ENCODE measurements at regions not wholly inside any gene's neighbourhood (a gene's known extent, or its start where the extent isn't known, plus 50 kb on each side); places are given as distances from the start of the nearest gene placed in this dataset.

GRCh38 chr1:61627365-61627764 is 97.6 kb downstream of the TM2D1 start:
- no peak overlapping the region for H3K4me3 ChIP-seq
- no peak for DNase-seq (ENCODE audit: low read depth in 1 of 2, low spot score in 2 of 2)

DNA sequence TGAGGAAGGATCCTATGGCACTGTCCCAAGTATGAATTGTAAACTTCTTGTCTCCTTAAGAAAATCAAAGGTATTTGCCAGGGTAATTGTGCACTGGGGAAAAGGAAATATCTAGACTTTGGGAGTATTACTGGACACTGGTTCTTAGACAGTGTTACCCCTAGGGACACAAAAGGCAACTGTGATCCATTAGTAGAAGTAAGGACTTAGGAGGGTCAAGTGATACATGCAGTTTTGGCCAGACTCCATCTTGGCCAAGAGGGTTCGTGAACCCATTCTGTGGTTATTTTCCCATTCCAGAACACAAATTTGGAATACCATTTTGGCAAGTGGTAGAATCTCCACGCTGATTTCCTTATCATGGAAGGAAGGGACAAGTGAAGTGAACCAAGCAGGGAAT is 98.1 kb downstream of the TM2D1 start:
- no peaks in the 10 kb centered on the region for H3K4me1 ChIP-seq (replicated peaks)
- no peaks in the 10 kb centered on the region for H3K9me3 ChIP-seq (replicated peaks)
- H3K27ac ChIP-seq: no peak overlapping the region
- no peaks in the 10 kb centered on the region for H3K36me3 ChIP-seq
- no peak for DNase-seq (ENCODE audit: low read depth in 1 of 2, low spot score in 2 of 2)
- H3K4me3 ChIP-seq: no peak overlapping the region
- H3K27me3 ChIP-seq (replicated peaks): no peaks in the 10 kb centered on the region

More at GRCh38 chr1:61627365-61627764, 97.6 kb downstream of the TM2D1 start:
- no peaks in the 10 kb centered on the region for H3K27me3 ChIP-seq (replicated peaks)
- no peak overlapping the region for H3K27ac ChIP-seq
- no peaks in the 10 kb centered on the region for H3K9me3 ChIP-seq (replicated peaks)
- H3K36me3 ChIP-seq: no peaks in the 10 kb centered on the region
- H3K4me1 ChIP-seq (replicated peaks): no peaks in the 10 kb centered on the region

DNA sequence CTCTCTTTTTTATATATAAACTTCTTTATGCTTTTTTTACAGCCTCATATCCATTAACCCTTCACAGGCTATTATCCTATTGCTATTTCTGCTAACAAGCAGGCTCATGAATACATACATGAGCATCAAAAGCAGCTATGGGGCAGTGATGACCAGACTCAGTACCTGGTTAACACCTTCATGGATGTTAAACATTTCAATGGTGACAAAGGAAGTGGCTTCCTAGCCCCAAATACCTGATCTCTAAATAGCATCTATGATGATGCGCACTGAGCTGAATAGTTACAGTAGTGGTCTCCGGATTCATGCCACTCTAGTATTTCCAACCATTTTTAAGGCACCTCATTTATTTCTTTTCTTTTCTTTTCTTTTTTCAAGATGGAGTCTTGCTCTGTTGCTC is 101.1 kb downstream of the TM2D1 start:
- H3K27ac ChIP-seq: no peak overlapping the region
- no peaks in the 10 kb centered on the region for H3K36me3 ChIP-seq
- DNase-seq (ENCODE audit: low read depth in 1 of 2, low spot score in 2 of 2): no peak
- H3K9me3 ChIP-seq (replicated peaks): no peaks in the 10 kb centered on the region
- no peaks in the 10 kb centered on the region for H3K4me1 ChIP-seq (replicated peaks)
- no peaks in the 10 kb centered on the region for H3K27me3 ChIP-seq (replicated peaks)
- no peak overlapping the region for H3K4me3 ChIP-seq

- no peaks in the 10 kb centered on the region for H3K4me1 ChIP-seq (replicated peaks)
- H3K4me3 ChIP-seq: no peak overlapping the region
- H3K36me3 ChIP-seq: no peaks in the 10 kb centered on the region
- H3K9me3 ChIP-seq (replicated peaks): no peaks in the 10 kb centered on the region
- H3K27ac ChIP-seq: no peak overlapping the region
- H3K27me3 ChIP-seq (replicated peaks): no peaks in the 10 kb centered on the region
- DNase-seq (ENCODE audit: low read depth in 1 of 2, low spot score in 2 of 2): no peak
Measured at GRCh38 chr1:61620536-61620935, 104.4 kb downstream of the TM2D1 start.

DNA sequence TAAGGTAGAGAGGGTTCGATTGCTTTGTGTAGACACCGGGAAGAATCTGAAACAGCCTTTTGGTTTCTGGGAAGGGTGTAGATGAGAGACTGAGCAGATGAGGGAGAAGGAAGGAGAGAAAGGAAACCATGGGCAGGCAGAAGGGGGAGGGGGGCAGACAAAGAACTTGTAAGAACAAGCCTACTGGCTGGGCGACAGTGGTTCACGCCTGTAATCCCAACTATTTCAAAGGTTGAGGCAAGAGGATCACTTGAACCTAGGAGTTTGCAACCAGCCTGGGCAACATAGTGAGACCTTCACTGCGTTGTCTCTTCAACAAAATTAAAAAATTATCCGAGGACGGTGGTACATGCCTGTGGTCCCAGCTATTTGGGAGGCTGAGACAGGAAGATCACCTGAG is 106.2 kb downstream of the TM2D1 start:
- H3K27me3 ChIP-seq (replicated peaks): no peaks in the 10 kb centered on the region
- H3K4me3 ChIP-seq: no peak overlapping the region
- H3K4me1 ChIP-seq (replicated peaks): no peaks in the 10 kb centered on the region
- H3K27ac ChIP-seq: no peak overlapping the region
- DNase-seq (ENCODE audit: low read depth in 1 of 2, low spot score in 2 of 2): no peak
- no peaks in the 10 kb centered on the region for H3K9me3 ChIP-seq (replicated peaks)
- no peaks in the 10 kb centered on the region for H3K36me3 ChIP-seq

DNA sequence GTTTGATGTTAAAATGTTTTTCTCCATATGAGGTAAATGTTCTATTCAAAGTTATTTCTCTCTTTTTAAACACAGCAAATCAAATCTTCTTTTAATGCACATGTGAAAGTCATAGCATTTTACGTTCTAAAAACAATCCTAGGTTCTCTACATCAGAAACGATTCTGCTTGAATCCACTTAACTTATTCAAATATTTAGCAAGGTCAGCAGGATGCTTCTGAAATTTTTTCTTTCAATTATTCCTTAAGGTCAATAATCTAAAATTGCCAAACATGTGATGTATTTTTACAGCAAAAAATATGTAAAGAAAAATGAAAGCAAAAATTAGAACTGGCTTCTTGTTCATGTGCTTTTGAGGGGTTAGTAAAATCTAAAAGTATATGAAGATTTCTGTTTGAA is 106.7 kb downstream of the TM2D1 start:
- no peaks in the 10 kb centered on the region for H3K36me3 ChIP-seq
- H3K9me3 ChIP-seq (replicated peaks): no peaks in the 10 kb centered on the region
- no peak overlapping the region for H3K4me3 ChIP-seq
- no peak for DNase-seq (ENCODE audit: low read depth in 1 of 2, low spot score in 2 of 2)
- H3K27me3 ChIP-seq (replicated peaks): no peaks in the 10 kb centered on the region
- no peaks in the 10 kb centered on the region for H3K4me1 ChIP-seq (replicated peaks)
- H3K27ac ChIP-seq: no peak overlapping the region

GRCh38 chr1:61616830-61617229 is 108.1 kb downstream of the TM2D1 start:
- Histone ChIP-seq H3K9me3 (replicated peaks) (no peaks in the 10 kb centered on the region), H3K4me1 (replicated peaks) (no peaks in the 10 kb centered on the region), H3K27me3 (replicated peaks) (no peaks in the 10 kb centered on the region), H3K4me3 (no peak overlapping the region), H3K27ac (no peak overlapping the region), H3K36me3 (no peaks in the 10 kb centered on the region)
- no peak for DNase-seq (ENCODE audit: low read depth in 1 of 2, low spot score in 2 of 2)

DNA sequence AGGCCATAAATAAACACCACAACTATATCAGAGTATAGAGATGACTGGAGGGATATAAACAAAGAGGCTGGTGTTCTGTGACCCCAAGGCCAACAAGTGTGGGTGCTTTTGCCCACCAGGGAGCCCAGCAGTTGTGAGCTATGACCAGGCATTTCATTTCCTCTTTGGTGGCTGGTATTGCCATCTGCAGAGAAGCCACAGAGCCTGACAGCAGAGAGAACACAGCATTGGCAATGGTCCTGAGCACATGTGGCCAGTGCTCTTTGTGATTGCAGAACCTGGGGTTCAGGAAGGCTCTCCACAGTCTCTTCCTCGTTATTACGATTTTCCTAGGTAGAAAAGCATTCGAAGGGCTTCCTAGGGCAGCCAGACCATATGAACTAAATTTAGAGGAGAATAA is 112.3 kb downstream of the TM2D1 start:
- no peak for DNase-seq (ENCODE audit: low read depth in 1 of 2, low spot score in 2 of 2)
- H3K4me3 ChIP-seq: no peak overlapping the region
- no peak overlapping the region for H3K27ac ChIP-seq
- no peaks in the 10 kb centered on the region for H3K36me3 ChIP-seq
- no peaks in the 10 kb centered on the region for H3K9me3 ChIP-seq (replicated peaks)
- no peaks in the 10 kb centered on the region for H3K27me3 ChIP-seq (replicated peaks)
- H3K4me1 ChIP-seq (replicated peaks): no peaks in the 10 kb centered on the region

DNA sequence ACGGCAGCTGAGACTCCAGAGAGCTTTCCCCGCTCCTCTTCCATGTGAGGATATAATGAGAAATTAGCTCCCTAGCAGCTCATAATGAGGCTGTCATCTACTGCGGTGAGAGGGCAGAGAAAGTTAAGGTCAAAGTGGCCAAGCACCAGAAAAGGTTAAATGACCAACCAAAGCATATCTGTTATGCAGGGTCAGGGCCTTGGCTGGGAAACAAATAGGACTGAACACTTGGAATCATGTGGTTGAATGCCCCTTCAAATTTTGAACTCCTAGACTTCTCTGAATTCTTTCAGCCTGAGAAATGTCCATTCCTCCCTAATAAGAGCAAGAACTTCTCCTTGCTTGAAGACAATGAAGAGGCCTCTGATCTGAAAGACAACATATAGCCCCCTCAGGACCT is 115.9 kb downstream of the TM2D1 start:
- Histone ChIP-seq H3K27ac (no peak overlapping the region), H3K4me3 (no peak overlapping the region), H3K36me3 (no peaks in the 10 kb centered on the region), H3K27me3 (replicated peaks) (no peaks in the 10 kb centered on the region), H3K9me3 (replicated peaks) (no peaks in the 10 kb centered on the region), H3K4me1 (replicated peaks) (no peaks in the 10 kb centered on the region; the same call in 1 of the 2 replicates)
- no peak for DNase-seq (ENCODE audit: low read depth in 1 of 2, low spot score in 2 of 2)

GRCh38 chr1:61607448-61607847 is 117.5 kb downstream of the TM2D1 start:
- Histone ChIP-seq H3K4me3 (no peak overlapping the region), H3K27me3 (replicated peaks) (no peaks in the 10 kb centered on the region), H3K4me1 (replicated peaks) (no peaks in the 10 kb centered on the region; the same call in 1 of the 2 replicates), H3K9me3 (replicated peaks) (no peaks in the 10 kb centered on the region), H3K27ac (no peak overlapping the region), H3K36me3 (no peaks in the 10 kb centered on the region)
- DNase-seq (ENCODE audit: low read depth in 1 of 2, low spot score in 2 of 2): no peak

GRCh38 chr1:61606448-61607312 is 118.3 kb downstream of the TM2D1 start:
- H3K27ac ChIP-seq: no peak overlapping the region
- H3K27me3 ChIP-seq (replicated peaks): no peaks in the 10 kb centered on the region
- no peak overlapping the region for H3K4me3 ChIP-seq
- no peaks in the 10 kb centered on the region for H3K36me3 ChIP-seq
- no peaks in the 10 kb centered on the region for H3K9me3 ChIP-seq (replicated peaks)
- no peaks in the 10 kb centered on the region; the same call in 1 of the 2 replicates for H3K4me1 ChIP-seq (replicated peaks)
- no peak for DNase-seq (ENCODE audit: low read depth in 1 of 2, low spot score in 2 of 2)

GRCh38 chr1:61605607-61606321 is 119.2 kb downstream of the TM2D1 start:
- H3K4me3 ChIP-seq: no peak overlapping the region
- no peaks in the 10 kb centered on the region for H3K27me3 ChIP-seq (replicated peaks)
- no peaks in the 10 kb centered on the region for H3K9me3 ChIP-seq (replicated peaks)
- H3K36me3 ChIP-seq: no peaks in the 10 kb centered on the region
- H3K27ac ChIP-seq: no peak overlapping the region
- no peaks in the 10 kb centered on the region; the same call in 1 of the 2 replicates for H3K4me1 ChIP-seq (replicated peaks)
- DNase-seq (ENCODE audit: low read depth in 1 of 2, low spot score in 2 of 2): no peak

GRCh38 chr1:61604684-61605083 is 120.3 kb downstream of the TM2D1 start:
- Histone ChIP-seq H3K27ac (no peak overlapping the region), H3K4me1 (replicated peaks) (no peaks in the 10 kb centered on the region; the same call in 1 of the 2 replicates), H3K27me3 (replicated peaks) (no peaks in the 10 kb centered on the region), H3K4me3 (no peak overlapping the region), H3K36me3 (no peaks in the 10 kb centered on the region), H3K9me3 (replicated peaks) (no peaks in the 10 kb centered on the region)
- DNase-seq (ENCODE audit: low read depth in 1 of 2, low spot score in 2 of 2): no peak

GRCh38 chr1:61604261-61604660 is 120.7 kb downstream of the TM2D1 start:
- no peaks in the 10 kb centered on the region for H3K9me3 ChIP-seq (replicated peaks)
- DNase-seq (ENCODE audit: low read depth in 1 of 2, low spot score in 2 of 2): no peak
- H3K27me3 ChIP-seq (replicated peaks): no peaks in the 10 kb centered on the region
- no peaks in the 10 kb centered on the region for H3K36me3 ChIP-seq
- H3K27ac ChIP-seq: no peak overlapping the region
- no peaks in the 10 kb centered on the region; the same call in 1 of the 2 replicates for H3K4me1 ChIP-seq (replicated peaks)
- H3K4me3 ChIP-seq: no peak overlapping the region

All from SJSA1 (cell line).